ENCODE measurements at regions not wholly inside any gene's neighbourhood (a gene's known extent, or its start where the extent isn't known, plus 50 kb on each side); places are given as distances from the start of the nearest gene placed in this dataset.
"Not testable (repeated sequence)": the region's sequence is repeated elsewhere in the genome, so short reads cannot be mapped to it uniquely, and the experiment has no call there.

DNA sequence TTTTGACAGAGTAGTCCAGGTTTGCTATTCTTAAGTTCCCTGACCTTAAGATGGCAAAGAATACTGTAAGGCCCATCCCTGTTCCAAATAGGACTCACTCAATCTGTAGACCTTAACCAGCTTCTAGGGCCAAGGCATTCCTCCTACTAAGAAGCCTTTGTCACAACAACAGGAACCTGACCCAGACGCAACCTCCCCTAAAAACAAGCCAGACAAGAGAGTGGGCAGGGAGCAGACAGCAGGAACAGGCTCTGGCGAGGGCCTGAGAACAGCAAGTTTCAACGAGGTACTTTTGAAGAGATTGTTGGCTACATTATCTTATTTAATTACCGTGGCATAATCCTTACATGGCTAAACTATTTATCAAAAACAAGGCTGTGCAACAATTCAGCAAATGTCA, 58.1 kb upstream of the NBPF11 start:
- TF ChIP-seq, protein P1, sequence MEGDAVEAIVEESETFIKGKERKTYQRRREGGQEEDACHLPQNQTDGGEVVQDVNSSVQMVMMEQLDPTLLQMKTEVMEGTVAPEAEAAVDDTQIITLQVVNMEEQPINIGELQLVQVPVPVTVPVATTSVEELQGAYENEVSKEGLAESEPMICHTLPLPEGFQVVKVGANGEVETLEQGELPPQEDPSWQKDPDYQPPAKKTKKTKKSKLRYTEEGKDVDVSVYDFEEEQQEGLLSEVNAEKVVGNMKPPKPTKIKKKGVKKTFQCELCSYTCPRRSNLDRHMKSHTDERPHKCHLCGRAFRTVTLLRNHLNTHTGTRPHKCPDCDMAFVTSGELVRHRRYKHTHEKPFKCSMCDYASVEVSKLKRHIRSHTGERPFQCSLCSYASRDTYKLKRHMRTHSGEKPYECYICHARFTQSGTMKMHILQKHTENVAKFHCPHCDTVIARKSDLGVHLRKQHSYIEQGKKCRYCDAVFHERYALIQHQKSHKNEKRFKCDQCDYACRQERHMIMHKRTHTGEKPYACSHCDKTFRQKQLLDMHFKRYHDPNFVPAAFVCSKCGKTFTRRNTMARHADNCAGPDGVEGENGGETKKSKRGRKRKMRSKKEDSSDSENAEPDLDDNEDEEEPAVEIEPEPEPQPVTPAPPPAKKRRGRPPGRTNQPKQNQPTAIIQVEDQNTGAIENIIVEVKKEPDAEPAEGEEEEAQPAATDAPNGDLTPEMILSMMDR (IDR thresholded peaks at IDR 0.05) = not testable (repeated sequence)
- TF ChIP-seq POLR2A (IDR thresholded peaks at IDR 0.05) = not testable (repeated sequence)
